A673 (cell line): ENCODE measurements at regions not wholly inside any gene's neighbourhood (a gene's known extent, or its start where the extent isn't known, plus 50 kb on each side); places are given as distances from the start of the nearest gene placed in this dataset.

Experiments
- BruUV-seq: library from RNA; stranded (reverse); fragments of 400-500 nt; replicated peaks from 2 replicates; lab custom pipeline; 2021; lab: Mats Ljungman, UMichigan
- CTCF ChIA-PET: fragments of 300-600 bp; sonication (Branson Sonifier 250); formaldehyde crosslinking; loops from one replicate; lab custom pipeline; 2022; ENCODE audit warnings: antibody characterized with exemption; lab: Charles Lee
- POLR2A ChIA-PET: fragments of 300-600 bp; sonication (Branson Sonifier 250); formaldehyde crosslinking; loops from one replicate; lab custom pipeline; 2022; ENCODE audit warnings: antibody characterized with exemption; ENCODE audit not compliant: low non-redundant PET; lab: Charles Lee
- DNase-seq: peaks from one replicate; pipeline ENCODE4 v3.0.0-alpha.2; 2015; ENCODE audit warnings: low spot score
- H3K27ac ChIP-seq: fragments of 200-600 bp; sonication (generic); 2 replicates; pipeline ENCODE4 v1.5.1; 2016; ENCODE audit warnings: mixed run types, low read depth, mild to moderate bottlenecking, mixed read lengths, antibody characterized with exemption, low read length; ENCODE audit not compliant: poor library complexity, severe bottlenecking
- H3K27me3 ChIP-seq: fragments of 200-600 bp; sonication (generic); replicated peaks from 2 replicates; pipeline ENCODE4 v1.6.1; 2017; ENCODE audit warnings: mixed run types, low read depth, mild to moderate bottlenecking, mixed read lengths, antibody characterized with exemption, low read length; ENCODE audit not compliant: insufficient read depth, poor library complexity
- H3K36me3 ChIP-seq: fragments of 200-600 bp; sonication (generic); 2 replicates; pipeline ENCODE4 v1.6.1; 2016; ENCODE audit warnings: mixed run types, mild to moderate bottlenecking, mixed read lengths, antibody characterized with exemption, low read length; ENCODE audit not compliant: insufficient read depth, poor library complexity, severe bottlenecking
- H3K4me1 ChIP-seq: fragments of 200-600 bp; sonication (generic); 2 replicates; pipeline ENCODE4 v1.6.1; 2017; ENCODE audit warnings: mixed run types, mild to moderate bottlenecking, mixed read lengths, antibody characterized with exemption, low read length; ENCODE audit not compliant: insufficient read depth, poor library complexity, severe bottlenecking
- H3K4me3 ChIP-seq: fragments of 200-600 bp; sonication (generic); 2 replicates; pipeline ENCODE4 v1.5.1; 2016; ENCODE audit warnings: low read depth, mixed run types, mild to moderate bottlenecking, mixed read lengths, low read length; ENCODE audit not compliant: poor library complexity, severe bottlenecking
- H3K9me3 ChIP-seq: fragments of 200-600 bp; sonication (generic); 2 replicates; pipeline ENCODE4 v1.6.1; 2016; ENCODE audit warnings: mixed run types, low read depth, mild to moderate bottlenecking, mixed read lengths, antibody characterized with exemption, low read length; ENCODE audit not compliant: poor library complexity, severe bottlenecking
- EZH2 ChIP-seq: fragments of 200-600 bp; sonication (generic); IDR thresholded peaks from 2 replicates; pipeline ENCODE4 v1.6.1; 2017; ENCODE audit warnings: borderline replicate concordance, low read depth, mild to moderate bottlenecking, mixed read lengths, antibody characterized with exemption, low read length; ENCODE audit not compliant: poor library complexity, severe bottlenecking
- intact Hi-C: fragments of 100-400 bp; cut with micrococcal nuclease; formaldehyde crosslinking; loops from one replicate; pipeline ENCODE4 v1.10.0; 2022; ENCODE audit not compliant: unreplicated experiment
- TF ChIP-seq, protein P1 (sequence below): fragments of 300-800, 200-600 bp; sonication (generic); conservative IDR thresholded peaks from 2 replicates; pipeline ENCODE4 v1.5.1; 2017; ENCODE audit warnings: low read depth, mild to moderate bottlenecking, antibody characterized with exemption, low read length, moderate library complexity, mixed read lengths

DNA sequence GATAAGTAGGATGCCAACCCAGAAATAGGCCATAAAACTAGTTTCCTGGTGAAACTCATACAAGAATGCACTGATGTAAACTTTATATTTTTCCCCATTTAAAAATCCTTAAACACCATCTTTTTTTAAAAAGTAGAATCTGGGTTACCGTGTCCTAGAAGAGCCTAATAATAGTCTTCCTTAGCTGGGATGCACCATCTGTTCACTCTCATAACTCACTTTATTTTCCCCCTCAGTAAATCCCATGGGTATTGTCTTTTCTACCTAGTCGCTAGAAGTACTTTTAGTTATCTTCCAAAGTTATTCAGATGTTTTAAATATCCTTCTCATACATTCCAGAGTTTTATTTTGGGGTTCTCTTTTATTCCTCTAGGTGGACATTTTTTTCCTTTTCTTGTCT, 250.2 kb downstream of the PLA2G4A start:
- H3K9me3 ChIP-seq = peaks cover 9% of the 10 kb centered on the region
- H3K27ac ChIP-seq = no peak overlapping the region
- no TSS peak for BruUV-seq
- POLR2A ChIA-PET = no interaction called here
- CTCF ChIA-PET = no interaction called here
- TF ChIP-seq, protein P1, sequence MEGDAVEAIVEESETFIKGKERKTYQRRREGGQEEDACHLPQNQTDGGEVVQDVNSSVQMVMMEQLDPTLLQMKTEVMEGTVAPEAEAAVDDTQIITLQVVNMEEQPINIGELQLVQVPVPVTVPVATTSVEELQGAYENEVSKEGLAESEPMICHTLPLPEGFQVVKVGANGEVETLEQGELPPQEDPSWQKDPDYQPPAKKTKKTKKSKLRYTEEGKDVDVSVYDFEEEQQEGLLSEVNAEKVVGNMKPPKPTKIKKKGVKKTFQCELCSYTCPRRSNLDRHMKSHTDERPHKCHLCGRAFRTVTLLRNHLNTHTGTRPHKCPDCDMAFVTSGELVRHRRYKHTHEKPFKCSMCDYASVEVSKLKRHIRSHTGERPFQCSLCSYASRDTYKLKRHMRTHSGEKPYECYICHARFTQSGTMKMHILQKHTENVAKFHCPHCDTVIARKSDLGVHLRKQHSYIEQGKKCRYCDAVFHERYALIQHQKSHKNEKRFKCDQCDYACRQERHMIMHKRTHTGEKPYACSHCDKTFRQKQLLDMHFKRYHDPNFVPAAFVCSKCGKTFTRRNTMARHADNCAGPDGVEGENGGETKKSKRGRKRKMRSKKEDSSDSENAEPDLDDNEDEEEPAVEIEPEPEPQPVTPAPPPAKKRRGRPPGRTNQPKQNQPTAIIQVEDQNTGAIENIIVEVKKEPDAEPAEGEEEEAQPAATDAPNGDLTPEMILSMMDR = no peak
- no peak for TF ChIP-seq EZH2
- intact Hi-C loops = no loop called here
- no peak for DNase-seq
- no peaks in the 10 kb centered on the region for H3K36me3 ChIP-seq
- H3K4me3 ChIP-seq = no peak overlapping the region
- no peaks in the 10 kb centered on the region for H3K27me3 ChIP-seq
- H3K4me1 ChIP-seq = no peaks in the 10 kb centered on the region

DNA sequence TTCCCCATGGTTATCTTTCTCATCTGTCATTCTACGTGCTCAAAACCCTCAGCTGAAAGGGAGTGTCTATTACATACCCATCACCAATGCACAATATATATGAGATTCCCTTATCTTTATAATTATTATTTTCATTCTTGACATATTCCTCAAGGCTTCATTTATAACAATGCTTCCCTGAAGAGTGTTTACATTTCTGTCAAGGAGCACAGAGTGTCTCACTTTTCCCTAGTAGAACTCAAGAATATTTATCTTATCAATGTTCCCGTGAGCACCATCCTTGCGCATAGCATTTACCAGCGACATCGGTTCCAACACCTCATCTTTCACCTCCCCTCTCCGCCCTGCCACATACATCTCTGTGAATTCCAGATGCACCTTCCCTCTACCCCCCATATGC, 250.6 kb downstream of the PLA2G4A start:
- Histone ChIP-seq H3K27me3 (no peaks in the 10 kb centered on the region), H3K4me1 (no peaks in the 10 kb centered on the region), H3K36me3 (no peaks in the 10 kb centered on the region), H3K4me3 (no peak overlapping the region), H3K27ac (no peak overlapping the region), H3K9me3 (peaks cover 8% of the 10 kb centered on the region)
- no TSS peak for BruUV-seq
- DNase-seq = no peak
- no peak for TF ChIP-seq EZH2
- intact Hi-C loops = no loop called here
- CTCF ChIA-PET = no interaction called here
- POLR2A ChIA-PET = no interaction called here

GRCh38 chr1:187091666-187092065, 262.9 kb downstream of the PLA2G4A start:
- no peaks in the 10 kb centered on the region for H3K4me1 ChIP-seq
- POLR2A ChIA-PET = no interaction called here
- TF ChIP-seq EZH2 = no peak
- TF ChIP-seq, protein P1 = no peak
- no peaks in the 10 kb centered on the region for H3K36me3 ChIP-seq
- intact Hi-C loops = no loop called here
- H3K9me3 ChIP-seq = no peaks in the 10 kb centered on the region
- BruUV-seq = no TSS peak
- no peaks in the 10 kb centered on the region for H3K27me3 ChIP-seq
- no peak for DNase-seq
- no peak overlapping the region for H3K4me3 ChIP-seq
- CTCF ChIA-PET = no interaction called here
- H3K27ac ChIP-seq = no peak overlapping the region

- H3K27ac ChIP-seq = no peak overlapping the region
- BruUV-seq = no TSS peak
- DNase-seq = no peak
- ChIA-PET POLR2A (no interaction called here), CTCF (no interaction called here)
- no peak overlapping the region for H3K4me3 ChIP-seq
- intact Hi-C loops = no loop called here
- no peaks in the 10 kb centered on the region for H3K36me3 ChIP-seq
- no peaks in the 10 kb centered on the region for H3K27me3 ChIP-seq
- no peaks in the 10 kb centered on the region for H3K9me3 ChIP-seq
- TF ChIP-seq, protein P1 = no peak
- no peaks in the 10 kb centered on the region for H3K4me1 ChIP-seq
Measured at GRCh38 chr1:187092104-187092503, 263.4 kb downstream of the PLA2G4A start.
